NCI-H1092 treated with DMSO at 0.1 percent for 48 hours (cell line): ENCODE measurements at regions not wholly inside any gene's neighbourhood (a gene's known extent, or its start where the extent isn't known, plus 50 kb on each side); places are given as distances from the start of the nearest gene placed in this dataset.

ENCODE experiments used
- DNase-seq: peaks from one replicate; lab custom pipeline; 2025; lab: John Stamatoyannopoulos, UW

- DNase-seq, result peak; percentile 19
These were observed 210.0 kb downstream of the FOXO1 start for GRCh38 chr13:40456397-40456953.

GRCh38 chr13:40456979-40457553 lies 209.4 kb downstream of the FOXO1 start:
- DNase-seq, result no peak

GRCh38 chr13:40457929-40458719 lies 208.3 kb downstream of the FOXO1 start:
- no peak for DNase-seq

- no peak for DNase-seq
These were observed 207.8 kb downstream of the FOXO1 start for GRCh38 chr13:40458720-40458990.

GRCh38 chr13:40460116-40460515 lies 206.3 kb downstream of the FOXO1 start:
- no peak for DNase-seq

- peak; percentile 52 for DNase-seq
These were observed 202.0 kb downstream of the FOXO1 start for GRCh38 chr13:40464337-40465014.

GRCh38 chr13:40465015-40465390 lies 201.4 kb downstream of the FOXO1 start:
- DNase-seq, result no peak

GRCh38 chr13:40466272-40466671 lies 200.2 kb downstream of the FOXO1 start:
- DNase-seq, result no peak

GRCh38 chr13:40468227-40468838 lies 198.1 kb downstream of the FOXO1 start:
- no peak for DNase-seq

GRCh38 chr13:40469581-40470310 lies 196.7 kb downstream of the FOXO1 start:
- DNase-seq, result no peak

GRCh38 chr13:40470660-40471059 lies 195.8 kb downstream of the FOXO1 start:
- DNase-seq, result no peak

GRCh38 chr13:40471076-40471475 lies 195.4 kb downstream of the FOXO1 start:
- DNase-seq, result no peak

GRCh38 chr13:40471911-40472310 lies 194.5 kb downstream of the FOXO1 start:
- no peak for DNase-seq

- DNase-seq, result no peak
These were observed 193.8 kb downstream of the FOXO1 start for GRCh38 chr13:40472427-40473220.

- DNase-seq, result no peak
These were observed 190.8 kb downstream of the FOXO1 start for GRCh38 chr13:40475617-40476016.

GRCh38 chr13:40476175-40476958 lies 190.1 kb downstream of the FOXO1 start:
- DNase-seq, result no peak

GRCh38 chr13:40477623-40478608 lies 188.5 kb downstream of the FOXO1 start:
- DNase-seq, result no peak

GRCh38 chr13:40478775-40479174 lies 187.7 kb downstream of the FOXO1 start:
- no peak for DNase-seq

GRCh38 chr13:40479196-40479845 lies 187.1 kb downstream of the FOXO1 start:
- DNase-seq, result no peak
